OCI-LY1 (cell line): ENCODE measurements at regions not wholly inside any gene's neighbourhood (a gene's known extent, or its start where the extent isn't known, plus 50 kb on each side); places are given as distances from the start of the nearest gene placed in this dataset.

ENCODE experiments used
- H2AFZ ChIP-seq: fragments of 200-600 bp; sonication (generic), shearing (Covaris generic); 2 replicates; pipeline ENCODE4 v1.6.0; 2014; ENCODE audit warnings: antibody characterized with exemption, mild to moderate bottlenecking, low read length
- H3F3A ChIP-seq: fragments of 200-600 bp; sonication (generic), shearing (Covaris generic); 2 replicates; pipeline ENCODE4 v1.6.0; 2014; ENCODE audit warnings: mild to moderate bottlenecking, antibody characterized with exemption, low read length, moderate library complexity; ENCODE audit not compliant: insufficient read depth
- H3K27ac ChIP-seq: fragments of 200-600 bp; sonication (generic); 2 replicates; pipeline ENCODE4 v1.5.1; 2014; ENCODE audit warnings: low read length, mixed run types, mild to moderate bottlenecking, low read depth; ENCODE audit not compliant: poor library complexity, severe bottlenecking
- H3K27me3 ChIP-seq: fragments of 200-600 bp; sonication (generic); 2 replicates; pipeline ENCODE4 v1.6.0; 2014; ENCODE audit warnings: antibody characterized with exemption, mild to moderate bottlenecking, low read length, moderate library complexity; ENCODE audit not compliant: insufficient read depth
- H3K36me3 ChIP-seq: fragments of 200-600 bp; sonication (generic); 2 replicates; pipeline ENCODE4 v1.6.1; 2014; ENCODE audit warnings: mild to moderate bottlenecking, antibody characterized with exemption, low read length, moderate library complexity, mixed read lengths; ENCODE audit not compliant: insufficient read depth
- H3K4me1 ChIP-seq: fragments of 200-600 bp; sonication (generic); 2 replicates; pipeline ENCODE4 v1.5.1; 2014; ENCODE audit warnings: mild to moderate bottlenecking, low read length, moderate library complexity; ENCODE audit not compliant: insufficient read depth, severe bottlenecking
- H3K4me2 ChIP-seq: fragments of 200-600 bp; sonication (generic), shearing (Covaris generic); 2 replicates; pipeline ENCODE4 v1.6.1; 2014; ENCODE audit warnings: low read length
- H3K4me3 ChIP-seq: fragments of 200-600 bp; sonication (generic); 2 replicates; pipeline ENCODE4 v1.5.1; 2014; ENCODE audit warnings: low read length, low read depth, mild to moderate bottlenecking, mixed read lengths; ENCODE audit not compliant: poor library complexity, severe bottlenecking
- H3K79me2 ChIP-seq: fragments of 200-600 bp; shearing (Covaris generic); 2 replicates; pipeline ENCODE4 v1.6.1; 2016; ENCODE audit warnings: mixed run types, low read length, mixed read lengths; ENCODE audit not compliant: insufficient read depth
- H3K9ac ChIP-seq: fragments of 200-600 bp; sonication (generic), shearing (Covaris generic); 2 replicates; pipeline ENCODE4 v1.6.1; 2014; ENCODE audit warnings: mild to moderate bottlenecking, low read length, mixed read lengths
- H3K9me2 ChIP-seq: fragments of 200-600 bp; sonication (generic), shearing (Covaris generic); 2 replicates; pipeline ENCODE4 v1.6.1; 2014; ENCODE audit warnings: low read depth, mild to moderate bottlenecking, low read length, mixed read lengths
- H3K9me3 ChIP-seq: fragments of 200-600 bp; shearing (Covaris generic); 2 replicates; pipeline ENCODE4 v1.6.1; 2014; ENCODE audit warnings: low read length, mixed read lengths
- H4K20me1 ChIP-seq: fragments of 200-600 bp; sonication (generic), shearing (Covaris generic); 2 replicates; pipeline ENCODE4 v1.6.0; 2016; ENCODE audit warnings: mild to moderate bottlenecking, low read length; ENCODE audit not compliant: insufficient read depth
- CTCF ChIP-seq: fragments of 200-600 bp; sonication (generic), shearing (Covaris generic); IDR thresholded peaks from 2 replicates; pipeline ENCODE4 v1.5.1; 2017; ENCODE audit warnings: mild to moderate bottlenecking, antibody characterized with exemption, low read length, moderate library complexity, mixed read lengths
- EZH2 ChIP-seq: fragments of 200-600 bp; sonication (generic), shearing (Covaris generic); IDR thresholded peaks from 2 replicates; pipeline ENCODE4 v1.8.0; 2017; ENCODE audit warnings: borderline replicate concordance, mixed run types, mild to moderate bottlenecking, antibody characterized with exemption, low read length, moderate library complexity, mixed read lengths

GRCh38 chr16:63896383-63897109 lies 1225.3 kb downstream of the CDH11 start:
- Histone ChIP-seq H3K79me2 (no peaks in the 10 kb centered on the region), H3K9me2 (no peaks in the 10 kb centered on the region), H3K4me3 (no peak overlapping the region), H3K4me1 (no peaks in the 10 kb centered on the region), H2AFZ (no peak overlapping the region), H3K9me3 (no peaks in the 10 kb centered on the region), H3K27me3 (no peaks in the 10 kb centered on the region), H3K27ac (no peak overlapping the region), H3K36me3 (no peaks in the 10 kb centered on the region), H3K9ac (no peak overlapping the region), H3K4me2 (no peak overlapping the region), H3F3A (no peaks in the 10 kb centered on the region), H4K20me1 (no peaks in the 10 kb centered on the region)
- TF ChIP-seq CTCF, result no peak
- no peak for TF ChIP-seq EZH2

- 0 out of 2 replicates have a peak, but pooled peaks cover 5% of the 10 kb centered on the region for H3K9me3 ChIP-seq
- no peak overlapping the region for H3K27ac ChIP-seq
- no peaks in the 10 kb centered on the region for H3K9me2 ChIP-seq
- no peak overlapping the region for H3K9ac ChIP-seq
- no peak overlapping the region for H3K4me3 ChIP-seq
- no peaks in the 10 kb centered on the region for H3F3A ChIP-seq
- H2AFZ ChIP-seq, result no peak overlapping the region
- no peak overlapping the region for H3K4me2 ChIP-seq
- H4K20me1 ChIP-seq, result no peaks in the 10 kb centered on the region
- TF ChIP-seq EZH2 (no peak), CTCF (no peak)
- H3K36me3 ChIP-seq, result no peaks in the 10 kb centered on the region
- no peaks in the 10 kb centered on the region for H3K27me3 ChIP-seq
- H3K4me1 ChIP-seq, result no peaks in the 10 kb centered on the region
- H3K79me2 ChIP-seq, result no peaks in the 10 kb centered on the region
Observed at GRCh38 chr16:63890723-63891122, 1231.1 kb downstream of the CDH11 start.

GRCh38 chr16:63890081-63890480 lies 1231.8 kb downstream of the CDH11 start:
- no peak for TF ChIP-seq EZH2
- TF ChIP-seq CTCF, result no peak
- Histone ChIP-seq H3K9ac (no peak overlapping the region), H3K27ac (no peak overlapping the region)

More at GRCh38 chr16:63890081-63890480, 1231.8 kb downstream of the CDH11 start:
- H3K9me2 ChIP-seq, result no peaks in the 10 kb centered on the region
- no peak overlapping the region for H3K4me3 ChIP-seq
- no peaks in the 10 kb centered on the region for H3F3A ChIP-seq
- no peaks in the 10 kb centered on the region for H3K27me3 ChIP-seq
- no peaks in the 10 kb centered on the region for H3K36me3 ChIP-seq
- H3K4me2 ChIP-seq, result no peak overlapping the region
- no peak overlapping the region for H2AFZ ChIP-seq
- H3K79me2 ChIP-seq, result no peaks in the 10 kb centered on the region
- H3K4me1 ChIP-seq, result no peaks in the 10 kb centered on the region
- H3K9me3 ChIP-seq, result 0 out of 2 replicates have a peak, but pooled peaks cover 5% of the 10 kb centered on the region
- no peaks in the 10 kb centered on the region for H4K20me1 ChIP-seq
